ENCODE measurements at regions not wholly inside any gene's neighbourhood (a gene's known extent, or its start where the extent isn't known, plus 50 kb on each side); places are given as distances from the start of the nearest gene placed in this dataset.

DNA sequence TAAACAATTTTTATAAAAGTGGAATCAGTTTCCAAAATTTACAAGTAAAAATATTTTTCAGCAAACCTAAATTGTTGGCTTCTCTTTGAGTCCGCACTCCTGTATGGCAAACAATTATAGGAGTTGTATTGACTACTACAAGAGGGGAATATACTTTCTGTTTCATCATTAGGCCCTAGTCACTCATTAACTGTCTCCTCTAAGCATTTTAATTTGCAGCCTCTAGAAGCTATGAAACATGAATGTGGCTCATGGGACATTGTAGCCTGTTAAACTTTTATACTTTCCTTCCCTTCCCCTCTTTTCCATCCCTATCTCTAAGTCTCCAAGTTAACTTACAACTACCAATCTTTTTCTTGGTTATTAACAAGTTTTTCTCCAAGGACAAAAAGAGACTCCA, 58.9 kb upstream of the CBLB start:
- TF ChIP-seq, protein P1, sequence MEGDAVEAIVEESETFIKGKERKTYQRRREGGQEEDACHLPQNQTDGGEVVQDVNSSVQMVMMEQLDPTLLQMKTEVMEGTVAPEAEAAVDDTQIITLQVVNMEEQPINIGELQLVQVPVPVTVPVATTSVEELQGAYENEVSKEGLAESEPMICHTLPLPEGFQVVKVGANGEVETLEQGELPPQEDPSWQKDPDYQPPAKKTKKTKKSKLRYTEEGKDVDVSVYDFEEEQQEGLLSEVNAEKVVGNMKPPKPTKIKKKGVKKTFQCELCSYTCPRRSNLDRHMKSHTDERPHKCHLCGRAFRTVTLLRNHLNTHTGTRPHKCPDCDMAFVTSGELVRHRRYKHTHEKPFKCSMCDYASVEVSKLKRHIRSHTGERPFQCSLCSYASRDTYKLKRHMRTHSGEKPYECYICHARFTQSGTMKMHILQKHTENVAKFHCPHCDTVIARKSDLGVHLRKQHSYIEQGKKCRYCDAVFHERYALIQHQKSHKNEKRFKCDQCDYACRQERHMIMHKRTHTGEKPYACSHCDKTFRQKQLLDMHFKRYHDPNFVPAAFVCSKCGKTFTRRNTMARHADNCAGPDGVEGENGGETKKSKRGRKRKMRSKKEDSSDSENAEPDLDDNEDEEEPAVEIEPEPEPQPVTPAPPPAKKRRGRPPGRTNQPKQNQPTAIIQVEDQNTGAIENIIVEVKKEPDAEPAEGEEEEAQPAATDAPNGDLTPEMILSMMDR (IDR thresholded peaks at IDR 0.05; ENCODE audit: borderline replicate concordance, extremely low read depth, low read length, poor library complexity, severe bottlenecking) = no peak
- no peak for TF ChIP-seq EZH2 (IDR thresholded peaks at IDR 0.05; ENCODE audit: borderline replicate concordance, low read depth, low read length, severe bottlenecking)
